ENCODE measurements at regions not wholly inside any gene's neighbourhood (a gene's known extent, or its start where the extent isn't known, plus 50 kb on each side); places are given as distances from the start of the nearest gene placed in this dataset.

GRCh38 chr10:56139405-56139804, 221.7 kb downstream of the ZWINT start:
- TF ChIP-seq CTCF (optimal IDR thresholded peaks at IDR 0.05 in 1 of 3, IDR thresholded peaks at IDR 0.05 in 1 of 3, conservative IDR thresholded peaks at IDR 0.05 in 1 of 3; ENCODE audit: extremely low read depth in 1 of 3, insufficient read depth in 2 of 3, low read length in 3 of 3) (no peak), EZH2 (IDR thresholded peaks at IDR 0.05; ENCODE audit: low read length) (no peak)
